Gastroesophageal sphincter (tissue), 2 donors: ENCODE measurements at regions not wholly inside any gene's neighbourhood (a gene's known extent, or its start where the extent isn't known, plus 50 kb on each side); places are given as distances from the start of the nearest gene placed in this dataset.

Experiments
- EP300 ChIP-seq: sonication (generic); formaldehyde crosslinking; IDR thresholded peaks from one replicate; pipeline ENCODE4 v1.6.1; 2017; ENCODE audit warnings: antibody characterized with exemption, mild to moderate bottlenecking
- POLR2A ChIP-seq, 2 donors: fragments of 450-650 bp; IDR thresholded peaks; one replicate each; pipeline ENCODE4 v1.6.1; 2017; ENCODE audit warnings: antibody characterized with exemption in 2 of 2, mild to moderate bottlenecking in 2 of 2, moderate library complexity in 1 of 2
- POLR2AphosphoS5 ChIP-seq: sonication (generic); formaldehyde crosslinking; IDR thresholded peaks from one replicate; pipeline ENCODE4 v1.6.1; 2017; ENCODE audit warnings: antibody characterized with exemption

- TF ChIP-seq POLR2A (IDR thresholded peaks at IDR 0.05) (no peak), EP300 (no peak), POLR2AphosphoS5 (no peak)
Measured at GRCh38 chr2:225748609-225749008, 349.1 kb downstream of the NYAP2 start.
